ENCODE measurements at regions not wholly inside any gene's neighbourhood (a gene's known extent, or its start where the extent isn't known, plus 50 kb on each side); places are given as distances from the start of the nearest gene placed in this dataset.
"Not testable (repeated sequence)": the region's sequence is repeated elsewhere in the genome, so short reads cannot be mapped to it uniquely, and the experiment has no call there.

GRCh38 chr11:95641495-95641894, 148.1 kb downstream of the FAM76B start:
- TF ChIP-seq CTCF (IDR thresholded peaks at IDR 0.05), result no peak
- H3K4me1 ChIP-seq, result no peaks in the 10 kb centered on the region
- H3K9me3 ChIP-seq, result peaks cover 0 to 12% of the 10 kb centered on the region in 2 donors
- no peak for DNase-seq (ENCODE audit: low spot score)
- no peak overlapping the region for H3K27ac ChIP-seq
- H3K27me3 ChIP-seq, result no peaks in the 10 kb centered on the region
- no peak overlapping the region for H3K4me3 ChIP-seq
- no peaks in the 10 kb centered on the region for H3K36me3 ChIP-seq

GRCh38 chr11:95638501-95638900, 151.1 kb downstream of the FAM76B start:
- no peak for TF ChIP-seq CTCF (IDR thresholded peaks at IDR 0.05)
- H3K9me3 ChIP-seq, result no peaks in the 10 kb centered on the region

GRCh38 chr11:95625164-95625900, 164.2 kb downstream of the FAM76B start:
- no peak overlapping the region for H3K27ac ChIP-seq
- H3K4me3 ChIP-seq, result no peak overlapping the region
- H3K9me3 ChIP-seq, result peaks cover 0 to 15% of the 10 kb centered on the region in 2 donors
- no peak for DNase-seq (ENCODE audit: low spot score)
- no peaks in the 10 kb centered on the region for H3K36me3 ChIP-seq
- no peaks in the 10 kb centered on the region for H3K27me3 ChIP-seq
- no peak for TF ChIP-seq CTCF (IDR thresholded peaks at IDR 0.05)
- H3K4me1 ChIP-seq, result no peaks in the 10 kb centered on the region

More at GRCh38 chr11:95638501-95638900, 151.1 kb downstream of the FAM76B start:
- H3K27me3 ChIP-seq, result no peaks in the 10 kb centered on the region
- no peak overlapping the region for H3K4me3 ChIP-seq
- DNase-seq (ENCODE audit: low spot score), result no peak
- H3K36me3 ChIP-seq, result no peaks in the 10 kb centered on the region
- no peaks in the 10 kb centered on the region for H3K4me1 ChIP-seq
- no peak overlapping the region for H3K27ac ChIP-seq

GRCh38 chr11:95616256-95616804, 173.3 kb downstream of the FAM76B start:
- no peak for TF ChIP-seq CTCF (IDR thresholded peaks at IDR 0.05)
- Histone ChIP-seq H3K27ac (no peak overlapping the region), H3K4me1 (no peaks in the 10 kb centered on the region), H3K27me3 (no peaks in the 10 kb centered on the region), H3K36me3 (no peaks in the 10 kb centered on the region), H3K9me3 (peaks cover 0 to 20% of the 10 kb centered on the region in 2 donors), H3K4me3 (no peak overlapping the region)
- DNase-seq (ENCODE audit: low spot score), result no peak

- no peaks in the 10 kb centered on the region for H3K36me3 ChIP-seq
Measured at GRCh38 chr11:95611827-95612226, 177.8 kb downstream of the FAM76B start.

GRCh38 chr11:95610185-95610584, 179.4 kb downstream of the FAM76B start:
- not testable (repeated sequence) for H3K27me3 ChIP-seq; H3K4me3 ChIP-seq; H3K4me1 ChIP-seq; H3K27ac ChIP-seq; DNase-seq (ENCODE audit: low spot score); H3K36me3 ChIP-seq; H3K9me3 ChIP-seq

More at GRCh38 chr11:95611827-95612226, 177.8 kb downstream of the FAM76B start:
- Histone ChIP-seq H3K4me1 (no peaks in the 10 kb centered on the region), H3K4me3 (no peak overlapping the region), H3K27me3 (no peaks in the 10 kb centered on the region), H3K27ac (no peak overlapping the region), H3K9me3 (no peaks in the 10 kb centered on the region)
- no peak for DNase-seq (ENCODE audit: low spot score)
- TF ChIP-seq CTCF (IDR thresholded peaks at IDR 0.05), result no peak
